Limb (tissue), 2 donors: ENCODE measurements at regions not wholly inside any gene's neighbourhood (a gene's known extent, or its start where the extent isn't known, plus 50 kb on each side); places are given as distances from the start of the nearest gene placed in this dataset.
"Not testable (repeated sequence)": the region's sequence is repeated elsewhere in the genome, so short reads cannot be mapped to it uniquely, and the experiment has no call there.

ENCODE experiments used
- DNase-seq, 2 donors: peaks; one replicate each; pipeline ENCODE4 v3.0.0-alpha.2; 2016; ENCODE audit errors: extremely low spot score in 2 of 2

- DNase-seq, result no peak
Observed at GRCh38 chr3:13139471-13140065, 66.3 kb upstream of the IQSEC1 start.

GRCh38 chr3:13138833-13139145 lies 65.6 kb upstream of the IQSEC1 start:
- DNase-seq, result no peak

GRCh38 chr3:13137941-13138832 lies 65.0 kb upstream of the IQSEC1 start:
- DNase-seq, result no peak

- DNase-seq, result not testable (repeated sequence)
Observed at GRCh38 chr3:13136848-13137247, 63.6 kb upstream of the IQSEC1 start.

GRCh38 chr3:13136426-13136825 lies 63.2 kb upstream of the IQSEC1 start:
- no peak for DNase-seq

GRCh38 chr3:13135811-13136321 lies 62.6 kb upstream of the IQSEC1 start:
- DNase-seq, result no peak

GRCh38 chr3:13135251-13135810 lies 62.1 kb upstream of the IQSEC1 start:
- DNase-seq, result no peak

- no peak for DNase-seq
Observed at GRCh38 chr3:13134879-13135206, 61.6 kb upstream of the IQSEC1 start.

- DNase-seq, result no peak
Observed at GRCh38 chr3:13134166-13134878, 61.1 kb upstream of the IQSEC1 start.

- no peak for DNase-seq
Observed at GRCh38 chr3:13133471-13133981, 60.3 kb upstream of the IQSEC1 start.

- no peak for DNase-seq
Observed at GRCh38 chr3:13132731-13133410, 59.6 kb upstream of the IQSEC1 start.

- no peak for DNase-seq
Observed at GRCh38 chr3:13132281-13132680, 59.1 kb upstream of the IQSEC1 start.

GRCh38 chr3:13130464-13131193 lies 57.4 kb upstream of the IQSEC1 start:
- DNase-seq, result no peak

GRCh38 chr3:13125092-13126015 lies 52.1 kb upstream of the IQSEC1 start:
- DNase-seq, result no peak

GRCh38 chr3:13124631-13125030 lies 51.4 kb upstream of the IQSEC1 start:
- DNase-seq, result no peak

GRCh38 chr3:13123765-13124164 lies 50.5 kb upstream of the IQSEC1 start:
- no peak for DNase-seq

GRCh38 chr3:13123013-13123654 lies 49.9 kb upstream of the IQSEC1 start:
- no peak for DNase-seq
